ENCODE measurements at regions not wholly inside any gene's neighbourhood (a gene's known extent, or its start where the extent isn't known, plus 50 kb on each side); places are given as distances from the start of the nearest gene placed in this dataset.

GRCh38 chr5:163190784-163191183 lies 246.6 kb upstream of the CCNG1 start:
- H3K27ac ChIP-seq (ENCODE audit: low read depth, low read length), result no peak overlapping the region
- DNase-seq (ENCODE audit: low read depth, low spot score), result no peak
- no peak overlapping the region for H3K4me3 ChIP-seq (ENCODE audit: low read depth, low read length)
- peaks cover 2% of the 10 kb centered on the region; the same call in 1 of the 2 replicates for H3K9me3 ChIP-seq (ENCODE audit: control insufficient read depth, insufficient read depth, low read length)
- no peak for TF ChIP-seq CTCF (IDR thresholded peaks at IDR 0.05; ENCODE audit: low read depth, low read length)
- POLR2A ChIA-PET, result no interaction called here
- CTCF ChIA-PET, result no interaction called here
- H3K27me3 ChIP-seq (ENCODE audit: control insufficient read depth, insufficient read depth, low read length), result no peaks in the 10 kb centered on the region

GRCh38 chr5:163193886-163194285 lies 243.5 kb upstream of the CCNG1 start:
- no peak for DNase-seq (ENCODE audit: low read depth, low spot score)
- TF ChIP-seq CTCF (IDR thresholded peaks at IDR 0.05; ENCODE audit: low read depth, low read length), result no peak
- no peak overlapping the region for H3K27ac ChIP-seq (ENCODE audit: low read depth, low read length)
- peaks cover 9% of the 10 kb centered on the region for H3K9me3 ChIP-seq (ENCODE audit: control insufficient read depth, insufficient read depth, low read length)
- H3K27me3 ChIP-seq (ENCODE audit: control insufficient read depth, insufficient read depth, low read length), result no peaks in the 10 kb centered on the region
- ChIA-PET CTCF (no interaction called here), POLR2A (no interaction called here)
- H3K4me3 ChIP-seq (ENCODE audit: low read depth, low read length), result no peak overlapping the region

GRCh38 chr5:163205645-163206044 lies 231.8 kb upstream of the CCNG1 start:
- H3K27ac ChIP-seq (ENCODE audit: low read depth, low read length), result no peak overlapping the region
- ChIA-PET POLR2A (no interaction called here), CTCF (no interaction called here)
- H3K4me3 ChIP-seq (ENCODE audit: low read depth, low read length), result no peak overlapping the region
- H3K27me3 ChIP-seq (ENCODE audit: control insufficient read depth, insufficient read depth, low read length), result no peaks in the 10 kb centered on the region
- H3K9me3 ChIP-seq (ENCODE audit: control insufficient read depth, insufficient read depth, low read length), result peaks cover 16% of the 10 kb centered on the region
- no peak for TF ChIP-seq CTCF (IDR thresholded peaks at IDR 0.05; ENCODE audit: low read depth, low read length)
- DNase-seq (ENCODE audit: low read depth, low spot score), result no peak

- Histone ChIP-seq H3K27me3 (ENCODE audit: control insufficient read depth, insufficient read depth, low read length) (no peaks in the 10 kb centered on the region), H3K9me3 (ENCODE audit: control insufficient read depth, insufficient read depth, low read length) (peaks cover 6% of the 10 kb centered on the region), H3K4me3 (ENCODE audit: low read depth, low read length) (no peak overlapping the region), H3K27ac (ENCODE audit: low read depth, low read length) (no peak overlapping the region)
- no peak for DNase-seq (ENCODE audit: low read depth, low spot score)
- ChIA-PET POLR2A (no interaction called here), CTCF (no interaction called here)
- no peak for TF ChIP-seq CTCF (IDR thresholded peaks at IDR 0.05; ENCODE audit: low read depth, low read length)
Measured at GRCh38 chr5:163221581-163221980, 215.8 kb upstream of the CCNG1 start.

GRCh38 chr5:163222982-163223381 lies 214.4 kb upstream of the CCNG1 start:
- TF ChIP-seq CTCF (IDR thresholded peaks at IDR 0.05; ENCODE audit: low read depth, low read length), result no peak
- Histone ChIP-seq H3K9me3 (ENCODE audit: control insufficient read depth, insufficient read depth, low read length) (peaks cover 10% of the 10 kb centered on the region), H3K27me3 (ENCODE audit: control insufficient read depth, insufficient read depth, low read length) (no peaks in the 10 kb centered on the region), H3K27ac (ENCODE audit: low read depth, low read length) (no peak overlapping the region), H3K4me3 (ENCODE audit: low read depth, low read length) (no peak overlapping the region)
- ChIA-PET POLR2A (no interaction called here), CTCF (no interaction called here)
- DNase-seq (ENCODE audit: low read depth, low spot score), result no peak
